ENCODE measurements at regions not wholly inside any gene's neighbourhood (a gene's known extent, or its start where the extent isn't known, plus 50 kb on each side); places are given as distances from the start of the nearest gene placed in this dataset.

DNA sequence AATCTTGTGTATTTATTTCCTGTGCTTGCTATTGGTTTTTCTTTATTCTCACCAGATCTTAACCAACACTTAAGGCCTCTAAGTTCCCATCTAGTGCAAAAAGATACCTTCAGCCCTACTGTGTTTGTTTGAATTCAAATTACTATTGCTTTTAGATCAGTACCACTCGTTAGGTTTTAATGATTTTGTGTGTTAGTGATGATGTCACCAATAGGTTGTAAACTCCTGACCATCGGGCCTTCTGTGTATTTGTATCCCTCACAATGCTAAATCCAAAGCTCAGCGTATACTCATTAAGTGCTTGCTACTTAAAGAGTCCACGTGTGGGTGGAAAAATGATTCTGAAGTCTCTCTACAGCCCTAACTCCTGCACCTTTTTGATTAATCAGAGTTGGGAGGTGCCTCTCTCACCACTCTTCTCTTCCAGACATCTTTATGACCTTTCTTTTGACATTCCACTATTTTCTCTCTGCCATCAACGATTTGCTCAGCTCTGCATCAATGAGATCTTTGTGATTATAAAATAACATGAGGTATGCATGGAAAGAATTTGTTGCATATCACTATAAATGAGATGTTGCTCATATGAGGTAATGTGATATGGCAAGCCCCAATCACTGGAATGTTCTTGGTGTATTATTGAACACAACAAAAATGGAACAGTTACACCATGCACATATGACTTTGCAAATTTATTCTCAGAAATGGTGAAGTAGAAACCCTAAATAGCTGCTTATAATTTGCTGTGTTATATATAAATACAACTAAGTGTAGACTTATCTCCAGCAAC, 55.1 kb upstream of the LAMA2 start:
- DNase-seq (ENCODE audit: low spot score) = no peak

DNA sequence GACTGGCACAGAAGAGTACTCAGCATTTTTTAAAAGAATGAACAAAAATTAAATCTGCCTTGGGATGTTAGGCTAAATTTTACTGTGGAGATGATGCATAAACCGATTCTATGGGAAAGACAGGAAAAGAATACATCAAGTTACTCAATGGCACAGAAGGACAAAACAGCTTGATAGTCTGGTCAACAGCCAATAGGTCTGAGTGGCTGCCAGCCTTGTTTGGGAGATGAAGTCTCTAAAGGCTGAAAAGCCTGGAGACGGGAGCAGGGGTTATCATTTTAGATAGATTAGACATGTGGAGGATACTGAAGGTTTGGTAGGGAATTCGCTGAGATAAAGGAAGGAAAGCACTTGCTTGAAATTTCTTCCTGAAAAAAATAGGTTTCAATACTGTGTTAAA, 56.3 kb upstream of the LAMA2 start:
- no peak for DNase-seq (ENCODE audit: low spot score)

DNA sequence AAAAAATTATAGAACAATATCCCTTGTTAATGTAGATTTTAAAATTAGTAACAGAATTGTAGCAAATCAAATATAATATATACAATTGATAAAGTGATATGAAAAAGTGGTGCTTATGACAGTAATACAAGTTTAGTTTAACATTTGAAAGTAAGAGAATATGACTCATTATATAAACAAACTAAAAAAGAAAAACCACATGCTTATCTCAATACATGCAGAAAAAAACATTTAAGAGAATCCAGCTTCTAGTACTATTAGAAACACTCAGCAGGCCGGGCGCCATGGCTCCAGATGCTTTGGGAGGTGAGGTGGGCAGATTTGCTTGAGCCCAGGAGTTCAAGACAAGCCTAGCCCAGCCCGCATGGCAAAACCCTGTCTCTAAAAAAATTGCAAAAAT, 60.7 kb upstream of the LAMA2 start:
- no peak for DNase-seq (ENCODE audit: low spot score)

DNA sequence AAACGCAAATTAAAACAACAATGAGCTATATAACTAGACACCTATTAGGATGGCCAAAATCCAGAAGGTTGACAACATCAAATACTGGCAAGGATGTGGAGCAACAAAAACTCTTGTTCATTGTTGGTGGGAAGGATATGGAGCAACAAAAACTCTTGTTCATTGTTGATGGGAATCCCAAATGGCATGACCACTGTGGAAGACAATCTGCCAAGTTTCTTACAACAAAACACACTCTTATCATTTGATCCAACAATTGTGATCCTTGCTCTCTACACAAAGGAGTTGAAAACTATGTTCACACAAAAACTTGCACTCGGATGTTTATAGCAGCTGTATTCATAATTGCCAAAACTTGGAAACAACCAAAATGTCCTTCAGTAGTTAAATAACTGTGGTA, 61.8 kb upstream of the LAMA2 start:
- no peak for DNase-seq (ENCODE audit: low spot score)

DNA sequence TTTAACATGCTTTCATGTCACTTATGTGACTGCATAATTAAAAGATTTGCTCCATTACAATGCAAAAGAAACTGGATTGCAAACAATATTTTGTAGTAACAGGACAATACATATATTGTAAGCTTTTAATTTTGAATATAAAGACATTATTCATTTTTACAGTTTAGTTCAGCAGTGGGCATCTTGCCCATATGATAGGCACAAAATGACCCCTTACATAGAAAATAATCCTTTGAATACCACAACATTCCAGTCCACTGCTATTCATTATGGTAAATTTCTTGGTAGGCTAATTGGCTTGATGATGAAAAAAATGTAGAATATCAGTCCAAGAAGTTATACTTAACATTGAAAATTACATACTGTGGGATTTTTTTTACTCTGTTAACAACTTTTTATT, 74.1 kb upstream of the LAMA2 start:
- DNase-seq (ENCODE audit: low spot score) = no peak

DNA sequence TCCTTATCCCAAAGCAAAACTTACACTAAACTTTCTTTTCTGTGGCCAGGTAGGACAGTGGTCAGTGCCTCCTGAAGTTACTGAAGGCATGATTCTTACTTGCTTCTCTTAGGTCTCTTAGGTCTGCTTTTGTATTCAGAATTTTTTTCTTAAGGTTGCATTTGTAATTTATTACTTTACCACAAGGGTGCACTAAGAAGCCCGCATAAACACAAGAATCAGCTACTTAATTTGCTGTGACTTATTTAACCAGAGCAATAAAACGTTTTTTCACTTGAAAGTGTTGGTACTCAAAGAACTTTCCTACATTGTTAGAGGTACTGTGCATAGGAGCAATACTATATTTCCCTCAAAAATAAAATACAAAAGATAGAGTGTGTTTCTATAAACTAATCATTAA, 75.4 kb upstream of the LAMA2 start:
- DNase-seq (ENCODE audit: low spot score) = no peak

DNA sequence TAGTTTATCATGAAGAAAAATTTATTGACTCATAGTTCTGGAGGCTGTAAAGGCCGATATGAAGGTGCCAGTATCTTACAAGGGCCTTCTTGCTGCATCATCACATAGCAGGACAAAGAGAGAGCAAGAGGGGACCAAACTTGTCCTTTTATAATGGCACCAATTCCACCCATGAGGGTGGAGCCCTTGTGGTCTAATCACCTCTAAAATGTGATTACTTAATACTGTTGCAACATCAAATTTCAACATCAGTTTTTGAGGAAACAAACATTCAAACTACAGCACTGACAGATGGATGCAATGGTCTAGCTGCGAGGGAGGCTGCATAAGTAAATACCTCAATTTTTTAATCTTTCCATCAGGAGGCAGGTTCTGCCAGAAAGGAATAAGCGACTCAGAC, 76.7 kb upstream of the LAMA2 start:
- DNase-seq (ENCODE audit: low spot score) = no peak

DNA sequence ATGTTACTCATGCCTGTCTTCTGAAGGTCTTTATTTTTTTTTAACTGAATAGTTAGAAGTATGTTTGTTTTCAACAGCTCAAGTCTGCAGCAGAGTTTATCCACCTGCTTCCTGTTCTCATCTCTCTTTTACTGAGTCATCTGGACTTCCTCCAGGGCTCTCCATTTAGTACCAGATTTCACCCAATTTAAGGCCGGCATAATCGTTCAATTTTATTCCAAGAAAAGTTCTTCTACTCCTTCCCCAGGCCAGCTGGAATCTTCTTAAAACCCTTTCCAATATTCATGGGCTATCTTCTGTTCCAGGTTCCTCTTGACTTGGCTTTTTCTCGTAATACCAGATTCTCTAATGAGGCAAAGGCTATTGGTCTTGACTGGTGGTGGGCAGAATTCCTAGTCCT, 79.0 kb upstream of the LAMA2 start:
- no peak for DNase-seq (ENCODE audit: low spot score)

DNA sequence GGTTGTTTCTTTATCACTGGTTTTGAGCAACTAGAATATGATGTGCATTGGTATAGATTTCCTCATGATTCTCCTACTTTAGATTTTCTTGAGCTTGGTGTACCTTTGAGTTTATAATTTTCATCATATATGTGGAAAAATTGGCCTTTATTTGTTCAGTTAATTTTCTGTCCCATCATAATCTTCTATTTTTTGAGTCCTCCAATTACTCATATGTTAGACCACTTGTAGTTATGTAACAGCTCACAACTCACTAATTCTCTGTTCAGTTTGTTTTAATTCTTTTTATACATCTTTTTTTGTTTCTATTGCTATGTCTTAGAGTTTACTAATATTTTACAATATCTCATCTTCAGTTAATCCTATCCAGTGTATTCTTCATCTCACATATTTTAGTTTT, 81.3 kb upstream of the LAMA2 start:
- no peak for DNase-seq (ENCODE audit: low spot score)

DNA sequence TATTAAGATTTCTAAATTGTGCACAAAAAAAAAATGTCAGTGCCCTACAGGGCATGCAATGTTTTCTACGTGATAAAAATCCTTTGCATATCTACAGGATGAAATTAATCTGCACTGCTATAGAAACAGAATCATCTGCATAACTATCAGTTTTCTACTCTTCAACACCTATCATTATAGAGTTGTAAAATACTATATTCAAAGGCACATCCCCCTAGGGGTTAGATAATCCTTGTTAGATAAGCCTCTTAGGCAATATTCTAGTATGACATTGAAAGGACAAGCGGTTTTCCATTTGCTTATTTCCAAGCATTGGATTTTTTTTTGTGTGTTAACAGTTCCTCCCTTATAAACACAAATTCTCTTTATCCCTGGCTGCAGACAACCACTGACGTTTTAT, 98.7 kb upstream of the LAMA2 start:
- DNase-seq (ENCODE audit: low spot score) = no peak

DNA sequence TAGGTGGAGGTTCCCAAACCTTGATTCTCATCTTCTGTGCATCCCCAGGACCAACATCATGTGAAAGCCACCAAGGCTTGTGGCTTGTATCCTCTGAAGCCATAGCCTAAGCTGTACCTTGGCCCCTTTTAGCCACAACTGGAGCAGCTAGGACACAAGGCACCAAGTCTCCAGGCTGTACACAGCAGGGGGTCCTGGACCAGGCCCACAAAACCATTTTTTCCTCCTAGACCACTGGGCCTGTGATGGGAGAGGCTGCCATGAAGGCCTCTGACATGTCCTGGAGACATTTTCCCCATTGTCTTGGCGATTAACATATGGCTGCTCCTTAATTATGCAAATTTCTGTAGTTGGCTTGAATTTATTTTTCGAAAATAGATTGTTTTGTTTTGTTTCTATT, 114.8 kb upstream of the LAMA2 start:
- DNase-seq (ENCODE audit: low spot score) = no peak

DNA sequence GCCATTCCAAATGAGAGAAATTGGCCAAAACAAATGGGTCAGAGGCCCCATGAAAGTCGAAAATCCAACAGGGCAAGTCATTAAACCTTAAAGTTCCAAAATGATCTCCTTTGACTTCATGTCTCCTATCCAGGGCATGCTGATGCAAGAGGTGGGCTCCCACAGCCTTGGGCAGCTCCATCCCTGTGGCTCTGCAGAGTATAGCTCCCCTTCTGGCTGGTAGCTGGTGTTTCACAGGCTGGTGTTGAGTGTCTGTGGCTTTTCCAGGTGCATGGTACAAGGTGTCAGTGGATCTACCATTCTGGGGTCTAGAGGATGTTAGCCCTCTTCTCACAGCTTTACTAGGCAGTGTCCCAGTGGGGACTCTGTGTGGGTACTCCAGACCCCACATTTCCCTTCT, 115.2 kb upstream of the LAMA2 start:
- DNase-seq (ENCODE audit: low spot score) = no peak

DNA sequence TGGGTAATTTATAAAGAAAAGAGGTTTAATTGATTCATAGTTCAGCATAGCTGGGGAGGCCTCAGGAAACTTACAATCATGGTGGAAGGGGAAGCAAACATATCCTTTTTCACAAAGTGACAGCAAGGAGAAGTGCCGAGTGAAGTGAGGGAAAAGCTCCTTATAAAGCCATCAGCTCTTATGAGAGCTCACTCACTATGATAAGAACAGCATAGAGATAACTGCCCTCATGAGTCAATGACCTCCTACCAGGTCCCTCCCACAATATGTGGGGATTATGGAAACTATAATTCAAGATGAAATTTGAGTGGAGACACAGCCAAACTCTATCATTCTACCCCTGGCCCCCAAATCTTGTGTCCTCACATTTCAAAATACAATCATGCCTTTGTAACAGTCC, 115.8 kb upstream of the LAMA2 start:
- no peak for DNase-seq (ENCODE audit: low spot score)

DNA sequence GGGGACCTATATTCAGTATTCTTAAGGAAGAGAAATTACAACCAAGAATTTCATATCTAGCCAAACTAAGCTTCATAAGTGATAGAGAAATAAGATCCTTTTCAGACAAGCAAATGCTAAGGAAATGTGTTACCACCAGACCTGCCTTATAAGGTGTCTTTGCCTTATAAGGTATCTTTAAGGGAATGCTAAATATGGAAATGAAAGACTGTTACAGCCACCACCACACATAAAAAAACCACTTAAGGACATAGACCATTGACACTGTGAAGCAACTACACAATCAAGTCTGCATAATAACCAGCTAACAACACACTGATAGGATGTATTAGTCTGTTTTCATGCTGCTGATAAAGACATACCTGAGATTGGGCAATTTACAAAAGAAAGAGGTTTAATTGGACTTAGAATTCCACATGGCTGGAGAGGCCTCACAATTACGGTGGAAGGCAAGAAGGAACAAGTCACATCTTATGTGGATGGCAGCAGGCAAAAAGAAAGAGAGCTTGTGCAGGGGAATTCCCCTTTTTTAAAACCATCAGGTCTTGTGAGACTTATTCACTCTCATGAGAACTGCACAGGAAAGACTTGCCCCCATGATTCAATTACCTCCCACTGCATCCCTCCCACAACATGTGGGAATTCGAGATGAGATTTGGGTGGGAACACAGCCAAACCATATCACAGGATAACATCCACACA, 119.2 kb upstream of the LAMA2 start:
- no peak for DNase-seq (ENCODE audit: low spot score)

DNA sequence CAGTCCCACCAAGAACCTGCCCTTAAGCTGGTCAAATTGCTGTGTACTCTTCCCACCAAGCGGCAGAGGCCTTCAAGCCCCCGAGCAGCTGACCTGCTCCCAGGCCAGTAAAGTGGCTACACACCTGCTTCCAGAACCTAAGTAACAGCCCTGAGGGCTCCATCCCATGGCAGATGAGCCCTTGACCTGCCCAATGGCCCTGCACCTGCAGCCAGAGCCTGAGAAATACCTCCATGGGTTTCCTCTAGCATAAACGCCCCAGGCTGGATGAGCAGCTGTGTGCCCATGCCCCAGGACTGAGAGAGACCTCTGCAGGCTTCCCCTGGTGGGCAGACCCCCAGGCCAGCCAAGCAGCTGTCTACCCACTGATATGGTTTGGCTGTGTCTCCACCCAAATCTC, 123.0 kb upstream of the LAMA2 start:
- DNase-seq (ENCODE audit: low spot score) = no peak

DNA sequence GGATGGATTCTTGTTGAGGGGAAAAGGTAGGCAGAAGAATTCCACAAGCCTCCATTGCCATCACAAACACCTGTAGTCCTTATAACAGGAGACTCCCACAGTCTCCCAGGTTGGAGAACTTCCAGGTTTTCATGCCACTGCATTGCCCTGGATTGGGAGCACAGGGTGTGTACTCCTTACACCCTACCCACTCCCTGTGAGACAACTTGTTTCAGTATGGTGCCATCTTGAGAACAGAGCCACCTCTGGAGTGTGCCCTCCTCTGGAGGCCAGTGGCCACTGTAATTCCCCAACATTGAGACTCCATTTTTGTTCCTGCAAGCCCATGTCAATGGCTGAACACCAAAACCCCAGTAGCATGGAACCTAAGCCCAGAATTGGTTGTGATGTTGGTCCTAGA, 123.5 kb upstream of the LAMA2 start:
- no peak for DNase-seq (ENCODE audit: low spot score)

DNA sequence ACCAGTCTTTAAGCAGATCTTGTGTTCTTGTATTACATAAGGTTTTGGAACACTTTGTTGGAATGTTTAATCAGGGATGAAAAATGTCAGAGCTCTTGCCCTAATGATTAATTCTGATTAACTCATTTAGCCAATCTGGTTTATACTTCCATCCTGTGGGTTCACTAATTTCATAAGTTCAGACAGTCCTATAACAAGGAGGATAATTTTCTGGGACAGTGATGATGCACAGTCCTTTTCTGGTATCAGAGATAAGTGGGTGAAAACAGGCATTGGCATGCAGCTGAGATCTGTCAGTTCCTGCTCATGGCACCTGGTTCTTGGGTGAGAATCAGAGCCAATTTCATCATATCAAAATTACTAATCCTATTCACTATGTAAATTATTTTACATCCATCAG, 125.0 kb upstream of the LAMA2 start:
- no peak for DNase-seq (ENCODE audit: low spot score)

DNA sequence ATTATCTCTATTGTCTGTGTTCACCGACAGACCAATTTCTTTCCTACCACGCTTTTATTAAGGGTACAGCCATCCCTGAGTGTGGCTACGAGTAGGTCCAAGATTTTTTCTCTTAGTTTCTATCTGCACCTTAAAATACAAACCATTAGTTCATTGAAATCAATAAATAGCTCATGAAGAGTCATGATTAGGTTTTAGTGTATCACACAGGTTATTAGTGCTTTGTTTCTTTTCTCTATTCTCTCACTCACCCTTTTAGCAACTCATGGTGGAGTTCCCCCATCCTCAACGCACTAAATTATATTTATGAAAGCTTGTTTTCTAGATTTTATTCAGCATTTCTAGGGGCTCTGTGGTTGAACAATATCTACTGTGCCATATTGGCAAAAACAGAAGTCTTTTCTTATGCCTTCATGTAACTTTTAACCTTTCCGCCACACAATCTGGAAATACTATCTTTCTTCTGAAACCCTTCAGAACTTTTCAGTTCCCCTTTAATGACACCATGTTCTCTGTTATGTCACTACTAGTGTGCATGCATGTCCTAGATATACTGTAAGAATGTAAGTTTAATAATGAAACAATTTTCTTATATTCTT, 128.2 kb upstream of the LAMA2 start:
- no peak for DNase-seq (ENCODE audit: low spot score)

DNA sequence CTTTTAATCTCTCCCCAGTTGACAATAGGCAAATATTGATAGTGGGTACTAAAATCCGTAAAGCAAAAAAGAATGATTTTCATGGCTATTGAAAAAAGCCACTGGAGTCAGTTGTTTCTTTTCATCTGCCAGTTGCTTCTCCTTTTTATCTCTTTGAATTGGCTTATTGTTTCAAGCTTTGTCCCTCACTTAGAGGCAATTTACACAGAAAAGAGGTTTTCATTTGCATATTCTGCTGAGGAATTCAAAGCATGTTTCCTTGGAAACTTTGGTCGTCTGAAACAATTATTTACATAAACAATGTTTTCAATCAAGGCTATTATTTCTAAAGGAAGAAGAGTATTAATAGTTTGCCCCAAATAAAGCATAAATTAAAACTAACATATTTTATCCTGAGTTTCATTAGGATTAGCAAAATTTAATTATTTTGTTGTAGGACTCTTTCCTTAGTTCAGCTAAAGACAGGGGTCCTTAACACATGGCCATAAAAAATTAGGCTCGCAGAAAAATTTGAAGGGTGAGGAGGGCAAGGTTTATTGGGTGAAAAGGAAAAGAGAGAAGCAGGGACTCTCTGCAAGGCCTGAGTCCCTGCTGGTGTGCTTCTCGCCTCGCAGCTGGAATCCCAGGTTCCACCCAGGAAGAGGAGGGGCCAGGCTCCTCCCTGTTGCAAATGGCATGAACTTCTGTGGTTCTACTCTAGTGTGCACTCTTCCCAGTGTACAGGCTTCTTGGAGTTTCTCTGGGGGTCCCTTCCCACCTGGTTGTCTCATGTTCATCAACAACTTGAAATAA, 138.8 kb upstream of the LAMA2 start:
- no peak for DNase-seq (ENCODE audit: low spot score)

DNA sequence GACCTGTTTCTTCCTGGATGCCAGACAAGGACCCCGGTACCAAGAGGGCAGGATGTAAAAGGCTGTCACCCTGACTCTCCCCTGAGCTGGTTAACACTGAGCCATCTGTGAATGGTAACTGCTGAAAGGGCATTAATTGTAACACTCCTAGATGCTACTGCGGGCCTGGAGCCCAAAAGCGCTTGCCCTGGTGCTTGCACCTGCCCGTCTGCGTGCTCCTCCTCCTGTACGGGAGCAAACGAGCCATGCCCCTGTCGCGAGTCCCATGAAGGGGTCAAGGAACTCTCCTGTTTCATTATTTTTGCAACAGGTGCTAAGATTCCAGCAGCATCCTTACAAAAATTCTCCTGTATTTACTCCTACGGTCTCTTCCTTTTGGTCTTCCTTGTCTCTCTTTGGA, 140.0 kb upstream of the LAMA2 start:
- no peak for DNase-seq (ENCODE audit: low spot score)

DNA sequence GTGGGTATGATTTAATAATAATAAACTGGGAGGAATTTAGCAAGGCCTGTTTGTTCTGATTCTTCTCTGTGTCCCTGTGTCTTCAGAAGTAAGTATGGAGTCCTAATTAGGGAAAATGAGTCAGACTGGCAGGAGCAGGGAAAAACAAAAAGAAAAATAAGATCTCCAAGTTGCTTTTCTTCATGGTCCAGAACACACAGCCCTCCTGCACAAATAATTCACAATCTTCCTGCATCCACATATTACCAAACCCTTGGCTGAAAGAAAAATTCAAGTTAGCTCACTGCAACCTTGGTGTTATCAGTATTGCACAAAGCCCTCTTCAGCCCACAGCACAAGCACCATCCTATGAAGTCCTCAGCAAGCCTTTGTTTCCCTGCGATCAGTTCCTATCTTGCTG, 142.0 kb upstream of the LAMA2 start:
- no peak for DNase-seq (ENCODE audit: low spot score)

DNA sequence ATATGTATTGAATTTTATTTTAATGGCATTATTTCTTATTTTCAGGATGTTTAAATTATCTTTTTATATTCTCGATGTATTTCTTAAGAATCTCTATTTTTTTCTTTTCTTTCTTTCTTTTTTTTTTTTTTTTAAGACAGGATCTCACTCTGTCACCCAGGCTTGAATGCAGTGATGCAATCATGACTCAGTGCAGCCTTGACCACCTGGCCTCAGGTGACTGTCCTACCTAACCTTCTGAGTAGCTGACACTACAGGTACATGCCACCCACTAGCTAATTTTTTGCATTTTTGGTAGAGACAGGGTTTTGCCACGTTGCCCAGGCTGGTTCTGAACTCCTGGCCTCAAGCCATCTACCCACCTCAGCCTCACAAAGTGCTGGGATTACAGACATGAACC, 143.8 kb upstream of the LAMA2 start:
- DNase-seq (ENCODE audit: low spot score) = no peak

DNA sequence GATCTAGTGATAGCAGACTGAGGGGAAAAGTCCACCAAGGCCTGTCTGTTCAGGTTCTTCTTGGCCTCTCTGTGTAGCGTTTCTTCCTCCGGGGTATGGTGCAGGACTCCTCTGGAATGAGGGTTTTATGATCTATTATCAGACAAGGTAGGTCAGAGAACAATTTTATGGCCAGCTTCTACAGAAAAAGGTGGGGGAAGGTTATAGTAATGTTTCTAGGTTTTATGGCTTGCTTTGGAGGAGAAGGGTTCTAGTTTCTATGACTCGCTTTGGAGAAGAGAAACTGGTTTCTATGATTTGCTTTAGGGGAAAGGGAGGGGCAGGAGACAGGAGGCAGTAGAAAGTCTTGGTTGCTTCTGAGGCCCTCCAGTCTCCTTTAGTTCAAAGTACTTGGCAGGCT, 144.8 kb upstream of the LAMA2 start:
- no peak for DNase-seq (ENCODE audit: low spot score)

Data from CD4-positive, alpha-beta T cell treated with Interleukin-2 at 100 ng/mL for 4 hours (primary cell).